HG03025 (cell line): ENCODE measurements at regions not wholly inside any gene's neighbourhood (a gene's known extent, or its start where the extent isn't known, plus 50 kb on each side); places are given as distances from the start of the nearest gene placed in this dataset.

ENCODE experiments used
- ATAC-seq: cut with Tn5 transposase; IDR thresholded peaks from one replicate; pipeline ENCODE4 v1.9.1; 2021; ENCODE audit warnings: mild to moderate bottlenecking, moderate library complexity; ENCODE audit not compliant: unreplicated experiment, low FRiP score

- ATAC-seq: no peak
Observed at GRCh38 chr17:79541056-79541850, 69.6 kb downstream of the RBFOX3 start.

- ATAC-seq: no peak
Observed at GRCh38 chr17:79539944-79540705, 70.7 kb downstream of the RBFOX3 start.

GRCh38 chr17:79538291-79538690 is 72.6 kb downstream of the RBFOX3 start:
- no peak for ATAC-seq

- ATAC-seq: no peak
Observed at GRCh38 chr17:79537686-79538085, 73.2 kb downstream of the RBFOX3 start.

- ATAC-seq: no peak
Observed at GRCh38 chr17:79537061-79537460, 73.8 kb downstream of the RBFOX3 start.

- ATAC-seq: no peak
Observed at GRCh38 chr17:79536212-79536840, 74.5 kb downstream of the RBFOX3 start.

GRCh38 chr17:79535728-79536025 is 75.2 kb downstream of the RBFOX3 start:
- no peak for ATAC-seq

GRCh38 chr17:79534851-79535727 is 75.8 kb downstream of the RBFOX3 start:
- ATAC-seq: no peak

GRCh38 chr17:79534111-79534510 is 76.7 kb downstream of the RBFOX3 start:
- no peak for ATAC-seq

- ATAC-seq: no peak
Observed at GRCh38 chr17:79533116-79533515, 77.7 kb downstream of the RBFOX3 start.

GRCh38 chr17:79532107-79532790 is 78.6 kb downstream of the RBFOX3 start:
- no peak for ATAC-seq

GRCh38 chr17:79531191-79532095 is 79.4 kb downstream of the RBFOX3 start:
- ATAC-seq: no peak

- ATAC-seq: no peak
Observed at GRCh38 chr17:79530361-79531105, 80.3 kb downstream of the RBFOX3 start.

GRCh38 chr17:79529661-79530081 is 81.2 kb downstream of the RBFOX3 start:
- ATAC-seq: no peak

- ATAC-seq: no peak
Observed at GRCh38 chr17:79528592-79529125, 82.2 kb downstream of the RBFOX3 start.

- no peak for ATAC-seq
Observed at GRCh38 chr17:79527306-79527705, 83.5 kb downstream of the RBFOX3 start.

- ATAC-seq: no peak
Observed at GRCh38 chr17:79525793-79526677, 84.8 kb downstream of the RBFOX3 start.
